Hepatocyte (in vitro differentiated cells): ENCODE measurements at regions not wholly inside any gene's neighbourhood (a gene's known extent, or its start where the extent isn't known, plus 50 kb on each side); places are given as distances from the start of the nearest gene placed in this dataset.

Experiments used
- DNase-seq: peaks from one replicate; pipeline ENCODE4 v3.0.0-alpha.2; 2016; ENCODE audit warnings: low spot score
- H2AFZ ChIP-seq: fragments of 200-600 bp; sonication (generic); 2 replicates; pipeline ENCODE4 v1.6.0; 2016; ENCODE audit warnings: antibody characterized with exemption, mild to moderate bottlenecking
- H3K27ac ChIP-seq: fragments of 200-600 bp; sonication (generic); 2 replicates; pipeline ENCODE4 v1.5.1; 2016; ENCODE audit warnings: mild to moderate bottlenecking
- H3K27me3 ChIP-seq: fragments of 200-600 bp; sonication (generic); 2 replicates; pipeline ENCODE4 v1.6.1; 2016
- H3K36me3 ChIP-seq: fragments of 200-600 bp; sonication (generic); replicated peaks from 2 replicates; pipeline ENCODE4 v1.5.1; 2016; ENCODE audit warnings: low read depth; ENCODE audit not compliant: insufficient read depth
- H3K4me1 ChIP-seq: fragments of 200-600 bp; sonication (generic); 2 replicates; pipeline ENCODE4 v1.5.1; 2016; ENCODE audit warnings: mild to moderate bottlenecking, moderate library complexity; ENCODE audit not compliant: insufficient read depth
- H3K4me2 ChIP-seq: fragments of 200-600 bp; sonication (generic); 2 replicates; pipeline ENCODE4 v1.6.0; 2016
- H3K4me3 ChIP-seq: fragments of 200-600 bp; sonication (generic); 2 replicates; pipeline ENCODE4 v1.5.1; 2016; ENCODE audit warnings: mild to moderate bottlenecking
- H3K79me2 ChIP-seq: fragments of 200-600 bp; sonication (generic); 2 replicates; pipeline ENCODE4 v1.6.0; 2017; ENCODE audit warnings: mild to moderate bottlenecking
- H3K9me2 ChIP-seq: fragments of 200-600 bp; sonication (generic); replicated peaks from 2 replicates; pipeline ENCODE4 v1.6.0; 2017; ENCODE audit warnings: mild to moderate bottlenecking; ENCODE audit not compliant: insufficient read depth
- H3K9me3 ChIP-seq: fragments of 200-600 bp; sonication (generic); 2 replicates; pipeline ENCODE4 v1.5.1; 2016; ENCODE audit warnings: low read depth, mild to moderate bottlenecking
- H4K20me1 ChIP-seq: fragments of 200-600 bp; sonication (generic); 2 replicates; pipeline ENCODE4 v1.6.0; 2016; ENCODE audit warnings: mild to moderate bottlenecking; ENCODE audit not compliant: insufficient read depth, poor library complexity, severe bottlenecking
- EZH2 ChIP-seq: fragments of 200-600 bp; sonication (generic); IDR thresholded peaks from 2 replicates; pipeline ENCODE4 v1.6.1; 2016; ENCODE audit warnings: antibody characterized with exemption, mild to moderate bottlenecking, borderline replicate concordance
- EZH2phosphoT487 ChIP-seq: fragments of 200-600 bp; sonication (generic); IDR thresholded peaks from one replicate; pipeline ENCODE4 v1.6.1; 2018; ENCODE audit warnings: antibody characterized with exemption, mild to moderate bottlenecking, low read depth, moderate library complexity; ENCODE audit not compliant: unreplicated experiment, severe bottlenecking
- WGBS: methylation state at CpG from one replicate; pipeline ENCODE4 v1.1.6; 2016; ENCODE audit warnings: low lambda C conversion rate; ENCODE audit errors: missing lambda C conversion rate; 5-methylcytosine and 5-hydroxymethylcytosine counted together
- TF ChIP-seq, protein P1 (sequence below): fragments of 200-600 bp; sonication (generic); IDR thresholded peaks from 2 replicates; pipeline ENCODE4 v1.5.1; 2016; ENCODE audit warnings: antibody characterized with exemption, mild to moderate bottlenecking; ENCODE audit not compliant: poor library complexity

DNA sequence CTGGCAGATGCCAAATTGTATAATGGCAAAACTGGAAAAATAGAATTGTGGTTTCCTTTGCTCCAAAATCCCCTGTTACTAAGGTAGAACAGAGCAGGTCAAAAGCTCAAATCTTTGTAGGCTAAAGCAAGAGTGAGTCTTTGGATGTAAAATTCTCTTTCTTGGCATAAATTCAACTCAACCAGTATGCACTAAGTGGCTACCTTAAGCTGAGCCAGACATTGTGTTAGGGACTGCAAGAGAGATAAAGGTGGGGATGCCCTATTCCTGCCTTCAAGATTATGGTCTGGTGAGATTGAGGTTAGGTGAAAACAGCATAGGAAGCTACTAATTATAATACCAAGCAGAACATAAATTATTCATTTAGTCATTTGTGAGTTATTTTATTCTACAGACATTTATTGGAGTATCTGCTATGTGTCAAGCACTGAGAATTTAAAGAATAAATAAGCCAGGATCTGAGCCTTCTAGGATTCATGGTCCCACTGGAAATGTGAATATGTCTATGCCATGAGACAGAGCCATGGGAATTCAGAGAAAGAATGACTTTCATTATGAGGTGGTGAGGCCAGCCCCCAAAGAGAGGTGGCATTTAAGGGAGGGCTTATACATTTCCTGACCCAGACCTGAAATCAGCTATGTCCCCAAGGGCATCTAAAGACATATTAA is 198.0 kb upstream of the NCKAP5 start:
- no peaks in the 10 kb centered on the region for H4K20me1 ChIP-seq
- no peaks in the 10 kb centered on the region for H3K27me3 ChIP-seq
- no peak for DNase-seq
- H3K4me1 ChIP-seq = no peaks in the 10 kb centered on the region
- no peaks in the 10 kb centered on the region for H3K9me3 ChIP-seq
- no peak overlapping the region for H3K4me2 ChIP-seq
- H2AFZ ChIP-seq = no peak overlapping the region
- no peaks in the 10 kb centered on the region for H3K36me3 ChIP-seq
- H3K79me2 ChIP-seq = no peaks in the 10 kb centered on the region
- H3K9me2 ChIP-seq = no peaks in the 10 kb centered on the region
- no peak overlapping the region for H3K4me3 ChIP-seq
- TF ChIP-seq EZH2phosphoT487 (no peak), EZH2 (no peak)
- TF ChIP-seq, protein P1, sequence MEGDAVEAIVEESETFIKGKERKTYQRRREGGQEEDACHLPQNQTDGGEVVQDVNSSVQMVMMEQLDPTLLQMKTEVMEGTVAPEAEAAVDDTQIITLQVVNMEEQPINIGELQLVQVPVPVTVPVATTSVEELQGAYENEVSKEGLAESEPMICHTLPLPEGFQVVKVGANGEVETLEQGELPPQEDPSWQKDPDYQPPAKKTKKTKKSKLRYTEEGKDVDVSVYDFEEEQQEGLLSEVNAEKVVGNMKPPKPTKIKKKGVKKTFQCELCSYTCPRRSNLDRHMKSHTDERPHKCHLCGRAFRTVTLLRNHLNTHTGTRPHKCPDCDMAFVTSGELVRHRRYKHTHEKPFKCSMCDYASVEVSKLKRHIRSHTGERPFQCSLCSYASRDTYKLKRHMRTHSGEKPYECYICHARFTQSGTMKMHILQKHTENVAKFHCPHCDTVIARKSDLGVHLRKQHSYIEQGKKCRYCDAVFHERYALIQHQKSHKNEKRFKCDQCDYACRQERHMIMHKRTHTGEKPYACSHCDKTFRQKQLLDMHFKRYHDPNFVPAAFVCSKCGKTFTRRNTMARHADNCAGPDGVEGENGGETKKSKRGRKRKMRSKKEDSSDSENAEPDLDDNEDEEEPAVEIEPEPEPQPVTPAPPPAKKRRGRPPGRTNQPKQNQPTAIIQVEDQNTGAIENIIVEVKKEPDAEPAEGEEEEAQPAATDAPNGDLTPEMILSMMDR = no peak
- H3K27ac ChIP-seq = peak overlapping the region; percentile 64

DNA sequence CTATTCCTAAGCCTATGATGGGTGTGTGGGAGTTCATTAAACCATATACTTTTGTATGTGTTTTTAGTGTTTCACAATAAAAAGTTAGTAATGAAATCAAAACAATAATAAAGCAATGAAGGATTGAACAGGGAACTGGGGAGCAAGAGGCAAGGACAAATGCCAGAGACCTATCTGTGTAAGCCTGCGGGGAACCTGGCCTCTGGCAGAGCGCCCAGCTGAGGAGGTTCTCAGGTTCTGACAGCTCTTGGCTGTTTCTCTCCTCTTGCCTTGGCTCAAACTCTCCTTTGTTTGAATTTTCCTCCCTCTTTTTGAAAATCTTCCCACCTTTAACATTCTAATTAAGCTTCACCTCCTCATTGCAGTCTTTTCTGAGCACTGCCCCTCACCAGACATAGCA is 200.0 kb upstream of the NCKAP5 start:
- H2AFZ ChIP-seq = no peak overlapping the region
- DNase-seq = no peak

DNA sequence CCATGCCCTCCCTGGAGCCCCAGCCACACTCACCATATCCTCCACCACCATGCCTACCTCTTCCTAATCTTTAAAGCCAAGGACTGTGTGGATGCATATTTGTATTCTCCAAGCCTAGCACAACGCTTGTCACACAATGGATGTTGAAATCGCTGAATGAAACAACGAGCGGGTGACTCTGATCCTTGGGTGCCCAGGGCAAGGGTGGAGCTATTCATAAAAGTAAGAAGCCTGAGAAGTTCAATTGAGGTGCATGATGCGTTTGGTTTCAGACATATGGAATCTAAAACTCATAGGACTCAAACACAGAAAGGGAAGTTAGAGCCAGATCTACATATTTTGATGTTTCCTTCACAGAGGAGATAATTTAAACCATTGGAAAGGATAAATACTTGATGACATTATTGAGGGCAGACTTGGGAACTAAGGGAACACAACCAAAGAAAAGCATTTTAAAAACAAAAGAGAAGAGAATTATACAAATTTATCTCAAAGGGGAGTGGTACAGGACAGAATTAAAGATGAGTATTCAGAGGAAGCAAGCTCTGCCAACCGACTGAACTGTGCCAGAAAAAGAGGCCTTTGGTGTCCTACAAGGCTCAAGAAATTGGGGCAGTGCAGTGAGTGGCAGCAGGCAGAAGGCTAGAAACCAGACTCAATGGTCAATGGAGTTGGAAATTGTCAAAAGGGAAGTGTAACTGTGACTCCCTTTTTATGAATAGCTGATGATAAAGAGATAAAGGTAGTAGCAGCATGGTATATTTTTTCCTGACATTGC is 200.6 kb upstream of the NCKAP5 start:
- 88% methylated on average over 6 of the region's 6 CpGs for WGBS
- TF ChIP-seq, protein P1 = no peak
- TF ChIP-seq EZH2 (no peak), EZH2phosphoT487 (no peak)

More for the DNA sequence above, 200.0 kb upstream of the NCKAP5 start:
- Histone ChIP-seq H3K4me3 (no peak overlapping the region), H3K9me2 (no peaks in the 10 kb centered on the region), H3K27me3 (no peaks in the 10 kb centered on the region), H3K36me3 (no peaks in the 10 kb centered on the region), H3K9me3 (no peaks in the 10 kb centered on the region), H3K4me1 (no peaks in the 10 kb centered on the region), H3K27ac (no peak overlapping the region), H3K4me2 (no peak overlapping the region), H4K20me1 (no peaks in the 10 kb centered on the region), H3K79me2 (no peaks in the 10 kb centered on the region)
- no peak for TF ChIP-seq EZH2
- no peak for TF ChIP-seq EZH2phosphoT487
- TF ChIP-seq, protein P1 = no peak
- WGBS = 92% methylated on average over 2 of the region's 2 CpGs

More for the DNA sequence above, 200.6 kb upstream of the NCKAP5 start:
- H3K79me2 ChIP-seq = no peaks in the 10 kb centered on the region
- no peaks in the 10 kb centered on the region for H3K27me3 ChIP-seq
- H3K9me2 ChIP-seq = no peaks in the 10 kb centered on the region
- no peaks in the 10 kb centered on the region for H3K9me3 ChIP-seq
- no peak overlapping the region for H3K4me3 ChIP-seq
- no peaks in the 10 kb centered on the region for H3K4me1 ChIP-seq
- no peaks in the 10 kb centered on the region for H4K20me1 ChIP-seq
- no peak overlapping the region for H3K4me2 ChIP-seq
- no peak for DNase-seq
- H3K27ac ChIP-seq = no peak overlapping the region
- no peak overlapping the region for H2AFZ ChIP-seq
- H3K36me3 ChIP-seq = no peaks in the 10 kb centered on the region
